Stimulated activated memory B cell treated with anti-CD40 and anti-IgM and Interleukin-4, amounts not matched to agents 10 μg/mL and 1 μg/mL and 100 μg/mL, for 72 hours (primary cell): ENCODE measurements at regions not wholly inside any gene's neighbourhood (a gene's known extent, or its start where the extent isn't known, plus 50 kb on each side); places are given as distances from the start of the nearest gene placed in this dataset.

Experiments used
- ATAC-seq: fragments of 150-1000 bp; cut with Tn5 transposase; 2 replicates; pipeline ENCODE4 v1.10.0; 2021
- H3K27ac Mint-ChIP-seq: one replicate; pipeline ENCODE4 v1.8.0; 2022; ENCODE audit warnings: mild to moderate bottlenecking, mixed read lengths
- H3K27me3 Mint-ChIP-seq: one replicate; pipeline ENCODE4 v1.8.0; 2022; ENCODE audit warnings: mixed read lengths
- H3K36me3 Mint-ChIP-seq: one replicate; pipeline ENCODE4 v1.8.0; 2022; ENCODE audit warnings: mixed read lengths
- H3K4me1 Mint-ChIP-seq: one replicate; pipeline ENCODE4 v1.8.0; 2022; ENCODE audit warnings: mixed read lengths
- H3K4me3 Mint-ChIP-seq: one replicate; pipeline ENCODE4 v1.8.0; 2022; ENCODE audit warnings: mild to moderate bottlenecking, moderate library complexity, mixed read lengths
- H3K9me3 Mint-ChIP-seq: one replicate; pipeline ENCODE4 v1.8.0; 2022; ENCODE audit warnings: mixed read lengths

- peaks cover 38% of the 10 kb centered on the region for H3K4me1 Mint-ChIP-seq
- H3K9me3 Mint-ChIP-seq = peaks cover 3% of the 10 kb centered on the region
- peaks cover 8% of the 10 kb centered on the region for H3K27me3 Mint-ChIP-seq
- ATAC-seq = peak; percentile 65
- H3K36me3 Mint-ChIP-seq = peaks cover 4% of the 10 kb centered on the region
- peak overlapping the region; percentile 1 for H3K27ac Mint-ChIP-seq
- H3K4me3 Mint-ChIP-seq = no peak overlapping the region
Measured at GRCh38 chr5:160500786-160501779, 79.4 kb downstream of the PTTG1 start.

- H3K36me3 Mint-ChIP-seq = peaks cover 4% of the 10 kb centered on the region
- H3K9me3 Mint-ChIP-seq = peaks cover 3% of the 10 kb centered on the region
- no peak for ATAC-seq
- peak overlapping the region; percentile 78 for H3K27ac Mint-ChIP-seq
- H3K4me3 Mint-ChIP-seq = no peak overlapping the region
- peaks cover 8% of the 10 kb centered on the region for H3K27me3 Mint-ChIP-seq
- peaks cover 58% of the 10 kb centered on the region for H3K4me1 Mint-ChIP-seq
Measured at GRCh38 chr5:160504906-160505305, 83.3 kb downstream of the PTTG1 start.

GRCh38 chr5:160506006-160507004 is 84.7 kb downstream of the PTTG1 start:
- H3K4me3 Mint-ChIP-seq = peak overlapping the region; percentile 24
- H3K9me3 Mint-ChIP-seq = peaks cover 3% of the 10 kb centered on the region
- ATAC-seq = peak; percentile 70
- peaks cover 46% of the 10 kb centered on the region for H3K4me1 Mint-ChIP-seq
- peak overlapping the region; percentile 78 for H3K27ac Mint-ChIP-seq
- H3K36me3 Mint-ChIP-seq = peaks cover 4% of the 10 kb centered on the region
- H3K27me3 Mint-ChIP-seq = peaks cover 8% of the 10 kb centered on the region

GRCh38 chr5:160507221-160507721 is 85.6 kb downstream of the PTTG1 start:
- H3K9me3 Mint-ChIP-seq = peaks cover 3% of the 10 kb centered on the region
- H3K4me1 Mint-ChIP-seq = peaks cover 45% of the 10 kb centered on the region
- peak overlapping the region; percentile 78 for H3K27ac Mint-ChIP-seq
- H3K36me3 Mint-ChIP-seq = peaks cover 4% of the 10 kb centered on the region
- H3K27me3 Mint-ChIP-seq = peaks cover 8% of the 10 kb centered on the region
- no peak overlapping the region for H3K4me3 Mint-ChIP-seq
- ATAC-seq = peak; percentile 67

DNA sequence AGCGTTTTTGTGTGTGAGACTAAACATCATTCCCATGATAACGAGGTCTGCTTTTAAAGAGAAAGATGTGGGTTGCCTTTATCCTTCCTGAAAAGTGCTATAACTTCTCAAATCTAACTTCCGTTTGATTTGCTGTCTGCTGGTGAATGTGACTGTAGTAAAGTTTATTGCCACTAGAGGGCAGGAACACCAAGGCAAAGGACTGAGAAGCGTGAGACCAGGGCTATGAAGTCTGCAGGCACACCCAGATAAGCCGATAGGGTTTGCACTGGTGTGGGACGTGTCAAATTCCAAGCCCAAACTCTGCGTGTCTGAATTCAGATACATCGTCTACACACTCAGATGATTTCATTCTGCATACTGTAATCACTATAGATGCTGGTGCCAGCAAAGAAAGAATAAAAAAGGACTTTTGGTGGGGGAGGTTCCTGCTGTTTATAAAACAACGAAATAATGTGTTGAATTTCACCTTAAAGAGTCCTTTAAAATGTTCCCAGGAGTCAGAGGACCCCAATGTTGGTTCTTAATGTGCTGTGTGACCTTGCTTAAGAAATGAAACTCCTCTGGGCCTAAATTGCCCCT is 87.2 kb downstream of the PTTG1 start:
- peaks cover 8% of the 10 kb centered on the region for H3K27me3 Mint-ChIP-seq
- peak; percentile 84 for ATAC-seq
- no peaks in the 10 kb centered on the region for H3K9me3 Mint-ChIP-seq
- H3K4me3 Mint-ChIP-seq = no peak overlapping the region
- no peaks in the 10 kb centered on the region for H3K36me3 Mint-ChIP-seq
- peaks cover 45% of the 10 kb centered on the region for H3K4me1 Mint-ChIP-seq
- peak overlapping the region; percentile 9 for H3K27ac Mint-ChIP-seq

- H3K9me3 Mint-ChIP-seq = no peaks in the 10 kb centered on the region
- H3K27ac Mint-ChIP-seq = no peak overlapping the region
- H3K36me3 Mint-ChIP-seq = no peaks in the 10 kb centered on the region
- peaks cover 22% of the 10 kb centered on the region for H3K4me1 Mint-ChIP-seq
- no peak overlapping the region for H3K4me3 Mint-ChIP-seq
- ATAC-seq = no peak
- no peaks in the 10 kb centered on the region for H3K27me3 Mint-ChIP-seq
Measured at GRCh38 chr5:160511280-160511929, 89.8 kb downstream of the PTTG1 start.
